ENCODE measurements at regions not wholly inside any gene's neighbourhood (a gene's known extent, or its start where the extent isn't known, plus 50 kb on each side); places are given as distances from the start of the nearest gene placed in this dataset.

DNA sequence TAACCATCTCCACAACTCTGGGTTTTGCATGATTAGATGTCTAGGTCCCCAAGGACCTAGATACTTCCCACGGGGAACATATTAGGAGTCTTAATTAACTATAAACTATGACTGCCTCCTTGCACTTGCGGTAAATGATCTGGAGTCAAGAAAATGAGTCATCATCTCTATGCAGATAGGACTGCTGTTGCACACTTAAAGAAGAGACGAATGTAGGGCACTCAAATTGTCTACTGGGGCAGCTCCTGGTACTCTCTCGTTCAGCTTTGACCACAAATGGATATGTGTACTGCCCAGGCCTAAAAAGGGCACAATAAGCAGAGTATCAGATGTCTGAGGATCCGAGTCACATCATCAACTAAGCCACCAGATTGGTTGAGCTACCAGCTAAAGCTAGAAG lies 1783.4 kb upstream of the AGA start:
- no peak for DNase-seq (ENCODE audit: extremely low spot score)
- no peak overlapping the region for H3K27ac ChIP-seq (replicated peaks in 1 of 4)
- no peak overlapping the region for H3K4me3 ChIP-seq
- intact Hi-C loops (cut with DNase I), result no loop called here
- no peaks in the 10 kb centered on the region for H3K4me1 ChIP-seq
- no peaks in the 10 kb centered on the region for H3K27me3 ChIP-seq
- 77% methylated on average over 5 of the region's 5 CpGs for WGBS
- TF ChIP-seq POLR2A (IDR thresholded peaks at IDR 0.05; ENCODE audit: low read depth) (no peak), POLR2AphosphoS5 (IDR thresholded peaks at IDR 0.05) (no peak), EP300 (IDR thresholded peaks at IDR 0.05) (no peak)
- TF ChIP-seq, protein P1, sequence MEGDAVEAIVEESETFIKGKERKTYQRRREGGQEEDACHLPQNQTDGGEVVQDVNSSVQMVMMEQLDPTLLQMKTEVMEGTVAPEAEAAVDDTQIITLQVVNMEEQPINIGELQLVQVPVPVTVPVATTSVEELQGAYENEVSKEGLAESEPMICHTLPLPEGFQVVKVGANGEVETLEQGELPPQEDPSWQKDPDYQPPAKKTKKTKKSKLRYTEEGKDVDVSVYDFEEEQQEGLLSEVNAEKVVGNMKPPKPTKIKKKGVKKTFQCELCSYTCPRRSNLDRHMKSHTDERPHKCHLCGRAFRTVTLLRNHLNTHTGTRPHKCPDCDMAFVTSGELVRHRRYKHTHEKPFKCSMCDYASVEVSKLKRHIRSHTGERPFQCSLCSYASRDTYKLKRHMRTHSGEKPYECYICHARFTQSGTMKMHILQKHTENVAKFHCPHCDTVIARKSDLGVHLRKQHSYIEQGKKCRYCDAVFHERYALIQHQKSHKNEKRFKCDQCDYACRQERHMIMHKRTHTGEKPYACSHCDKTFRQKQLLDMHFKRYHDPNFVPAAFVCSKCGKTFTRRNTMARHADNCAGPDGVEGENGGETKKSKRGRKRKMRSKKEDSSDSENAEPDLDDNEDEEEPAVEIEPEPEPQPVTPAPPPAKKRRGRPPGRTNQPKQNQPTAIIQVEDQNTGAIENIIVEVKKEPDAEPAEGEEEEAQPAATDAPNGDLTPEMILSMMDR (IDR thresholded peaks at IDR 0.05), result no peak
- no peaks in the 10 kb centered on the region for H3K36me3 ChIP-seq
- no peaks in the 10 kb centered on the region for H3K9me3 ChIP-seq

DNA sequence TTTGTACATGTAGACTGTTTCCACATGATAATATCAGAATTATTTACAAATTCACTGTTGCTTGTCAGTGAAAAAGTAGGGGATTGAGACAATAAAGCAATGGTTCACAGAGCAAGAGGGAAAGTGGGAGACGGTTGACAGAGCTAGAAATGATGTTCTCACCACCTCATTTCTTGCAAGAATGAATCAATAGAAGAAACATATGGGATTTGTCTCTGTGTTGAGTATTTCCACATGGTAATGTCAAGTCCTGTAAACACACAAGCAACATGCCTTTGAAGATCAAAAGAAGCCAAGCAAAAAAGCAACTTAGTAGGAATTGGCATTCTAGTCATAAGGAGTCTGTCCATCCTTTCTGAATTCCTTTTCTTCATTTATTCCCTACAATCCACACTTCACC lies 1806.6 kb upstream of the AGA start:
- Histone ChIP-seq H3K36me3 (no peaks in the 10 kb centered on the region), H3K27me3 (no peaks in the 10 kb centered on the region), H3K9me3 (no peaks in the 10 kb centered on the region), H3K4me3 (no peak overlapping the region), H3K27ac (replicated peaks in 1 of 4) (no peak overlapping the region), H3K4me1 (no peaks in the 10 kb centered on the region)
- TF ChIP-seq, protein P1 (IDR thresholded peaks at IDR 0.05), result no peak
- TF ChIP-seq POLR2AphosphoS5 (IDR thresholded peaks at IDR 0.05), result no peak
- no peak for TF ChIP-seq POLR2A (IDR thresholded peaks at IDR 0.05; ENCODE audit: low read depth)
- no peak for TF ChIP-seq EP300 (IDR thresholded peaks at IDR 0.05)
- WGBS, result 23% methylated on average over 1 of the region's 1 CpG
- DNase-seq (ENCODE audit: extremely low spot score), result no peak
- intact Hi-C loops (cut with DNase I), result no loop called here

DNA sequence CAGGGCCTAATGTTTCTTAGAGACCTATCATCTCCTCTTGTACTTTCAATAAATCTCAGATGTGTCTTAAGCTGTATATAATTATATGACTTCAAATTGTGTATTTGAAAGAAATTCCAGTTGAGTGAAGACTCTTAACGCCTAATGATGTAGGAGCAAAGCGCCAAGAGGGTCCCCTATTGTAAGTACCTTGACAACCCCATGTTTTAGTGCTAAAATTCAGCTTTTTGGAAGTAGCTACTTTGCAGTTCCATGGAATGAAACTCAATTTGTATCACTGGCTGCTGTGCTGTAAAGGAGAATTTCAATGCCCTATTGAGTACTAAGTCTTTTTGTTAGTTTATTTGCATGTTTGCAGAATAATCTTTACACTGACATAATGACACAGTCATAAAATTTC lies 1826.6 kb upstream of the AGA start:
- no peaks in the 10 kb centered on the region for H3K27me3 ChIP-seq
- no peak overlapping the region for H3K4me3 ChIP-seq
- H3K4me1 ChIP-seq, result no peaks in the 10 kb centered on the region
- peaks cover 0 to 9% (median 0%) of the 10 kb centered on the region in 4 donors for H3K9me3 ChIP-seq
- TF ChIP-seq EP300 (IDR thresholded peaks at IDR 0.05), result no peak
- TF ChIP-seq POLR2A (IDR thresholded peaks at IDR 0.05; ENCODE audit: low read depth), result no peak
- TF ChIP-seq, protein P1 (IDR thresholded peaks at IDR 0.05), result no peak
- TF ChIP-seq POLR2AphosphoS5 (IDR thresholded peaks at IDR 0.05), result no peak
- intact Hi-C loops (cut with DNase I), result no loop called here
- no peaks in the 10 kb centered on the region for H3K36me3 ChIP-seq
- WGBS, result 86% methylated on average over 2 of the region's 2 CpGs
- DNase-seq (ENCODE audit: extremely low spot score), result no peak
- H3K27ac ChIP-seq (replicated peaks in 1 of 4), result no peak overlapping the region

DNA sequence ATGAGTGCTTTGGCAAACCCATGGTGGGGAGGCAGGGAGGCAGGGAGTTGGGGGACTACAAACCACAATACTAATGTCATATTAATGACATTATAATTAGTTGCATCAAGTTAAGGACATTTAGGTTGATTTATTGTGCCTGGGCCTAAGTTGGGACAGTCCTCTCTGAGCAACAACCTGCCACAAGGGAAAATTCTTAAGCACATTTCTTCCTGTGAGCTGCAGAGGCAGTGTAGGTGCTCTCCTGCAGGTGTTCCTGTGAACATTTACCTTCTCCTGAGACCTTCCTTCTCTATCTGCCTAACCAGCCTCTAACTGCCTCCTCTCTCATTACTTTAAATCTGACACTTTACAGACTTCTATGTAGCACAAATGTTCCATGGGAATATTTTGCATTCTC lies 1830.0 kb upstream of the AGA start:
- Histone ChIP-seq H3K4me3 (no peak overlapping the region), H3K27me3 (no peaks in the 10 kb centered on the region), H3K27ac (replicated peaks in 1 of 4) (no peak overlapping the region), H3K4me1 (no peaks in the 10 kb centered on the region), H3K9me3 (no peaks in the 10 kb centered on the region), H3K36me3 (no peaks in the 10 kb centered on the region)
- TF ChIP-seq EP300 (IDR thresholded peaks at IDR 0.05) (no peak), POLR2AphosphoS5 (IDR thresholded peaks at IDR 0.05) (no peak), POLR2A (IDR thresholded peaks at IDR 0.05; ENCODE audit: low read depth) (no peak)
- TF ChIP-seq, protein P1 (IDR thresholded peaks at IDR 0.05), result no peak
- no peak for DNase-seq (ENCODE audit: extremely low spot score)
- intact Hi-C loops (cut with DNase I), result no loop called here

DNA sequence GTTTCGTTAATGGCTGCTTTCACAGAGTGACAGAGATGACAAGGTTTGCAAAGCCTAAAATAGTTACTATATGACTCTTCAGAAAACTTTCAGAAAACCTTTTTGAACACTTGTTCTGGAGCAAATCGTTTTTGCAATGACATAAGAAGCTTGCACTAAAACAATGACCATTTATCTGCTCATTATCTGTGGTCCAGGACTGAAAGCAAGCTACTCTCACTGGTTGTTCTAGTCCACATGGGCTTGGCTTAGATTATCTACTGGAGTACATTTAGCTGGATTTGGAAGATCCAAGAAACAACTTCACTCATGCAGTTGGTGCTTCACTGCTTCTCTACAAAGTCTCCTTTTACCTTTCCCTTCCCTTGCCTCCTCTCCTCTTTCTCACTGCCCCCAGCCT lies 1836.4 kb upstream of the AGA start:
- WGBS, result 64% methylated on average over 2 of the region's 2 CpGs
- TF ChIP-seq POLR2A (IDR thresholded peaks at IDR 0.05; ENCODE audit: low read depth), result no peak
- no peak for DNase-seq (ENCODE audit: extremely low spot score)

More for the DNA sequence above, 1836.4 kb upstream of the AGA start:
- Histone ChIP-seq H3K9me3 (no peaks in the 10 kb centered on the region), H3K27ac (replicated peaks in 1 of 4) (no peak overlapping the region), H3K27me3 (no peaks in the 10 kb centered on the region), H3K4me1 (no peaks in the 10 kb centered on the region), H3K4me3 (no peak overlapping the region), H3K36me3 (no peaks in the 10 kb centered on the region)
- intact Hi-C loops (cut with DNase I), result no loop called here

Measured in esophagus muscularis mucosa (tissue), 4 donors.